Right atrium auricular region (tissue), 2 donors: ENCODE measurements at regions not wholly inside any gene's neighbourhood (a gene's known extent, or its start where the extent isn't known, plus 50 kb on each side); places are given as distances from the start of the nearest gene placed in this dataset.

ENCODE experiments used
- DNase-seq: peaks from one replicate; pipeline ENCODE4 v3.0.0-alpha.2; 2019; ENCODE audit warnings: low spot score
- H3K27ac ChIP-seq, 2 donors: fragments of 200-600 bp; sonication (generic); 1 replicate in 1 of 2; 2 replicates in 1 of 2; pipeline ENCODE4 v1.5.1; 2016 to 2019
- H3K27me3 ChIP-seq, 2 donors: fragments of 200-600 bp; sonication (generic); one replicate each; pipeline versions ENCODE4 v1.5.1 to v1.6.0; 2017 to 2019
- H3K36me3 ChIP-seq: fragments of 200-600 bp; sonication (generic); one replicate; pipeline ENCODE4 v1.5.1; 2016
- H3K4me1 ChIP-seq, 2 donors: fragments of 200-600 bp; sonication (generic); one replicate each; pipeline versions ENCODE4 v1.5.1 to v1.6.0; 2017 to 2019
- H3K4me3 ChIP-seq, 2 donors: fragments of 200-600 bp; sonication (generic); 1 replicate in 1 of 2; 2 replicates in 1 of 2; pipeline ENCODE4 v1.5.1; 2017 to 2019; ENCODE audit warnings: mild to moderate bottlenecking in 1 of 2, moderate library complexity in 1 of 2
- H3K9me3 ChIP-seq, 2 donors: fragments of 200-600 bp; sonication (generic); one replicate each; pipeline ENCODE4 v1.5.1; 2019
- CTCF ChIP-seq, 2 donors: fragments of 200-600 bp; sonication (generic); IDR thresholded peaks; one replicate each; pipeline ENCODE4 v1.5.1; 2019; ENCODE audit warnings: antibody characterized with exemption in 2 of 2

- no peak for DNase-seq
- no peak overlapping the region for H3K27ac ChIP-seq
- TF ChIP-seq CTCF (IDR thresholded peaks at IDR 0.05), result no peak
Observed at GRCh38 chrX:42941671-42942070, 163.7 kb upstream of the PPP1R2C start.

DNA sequence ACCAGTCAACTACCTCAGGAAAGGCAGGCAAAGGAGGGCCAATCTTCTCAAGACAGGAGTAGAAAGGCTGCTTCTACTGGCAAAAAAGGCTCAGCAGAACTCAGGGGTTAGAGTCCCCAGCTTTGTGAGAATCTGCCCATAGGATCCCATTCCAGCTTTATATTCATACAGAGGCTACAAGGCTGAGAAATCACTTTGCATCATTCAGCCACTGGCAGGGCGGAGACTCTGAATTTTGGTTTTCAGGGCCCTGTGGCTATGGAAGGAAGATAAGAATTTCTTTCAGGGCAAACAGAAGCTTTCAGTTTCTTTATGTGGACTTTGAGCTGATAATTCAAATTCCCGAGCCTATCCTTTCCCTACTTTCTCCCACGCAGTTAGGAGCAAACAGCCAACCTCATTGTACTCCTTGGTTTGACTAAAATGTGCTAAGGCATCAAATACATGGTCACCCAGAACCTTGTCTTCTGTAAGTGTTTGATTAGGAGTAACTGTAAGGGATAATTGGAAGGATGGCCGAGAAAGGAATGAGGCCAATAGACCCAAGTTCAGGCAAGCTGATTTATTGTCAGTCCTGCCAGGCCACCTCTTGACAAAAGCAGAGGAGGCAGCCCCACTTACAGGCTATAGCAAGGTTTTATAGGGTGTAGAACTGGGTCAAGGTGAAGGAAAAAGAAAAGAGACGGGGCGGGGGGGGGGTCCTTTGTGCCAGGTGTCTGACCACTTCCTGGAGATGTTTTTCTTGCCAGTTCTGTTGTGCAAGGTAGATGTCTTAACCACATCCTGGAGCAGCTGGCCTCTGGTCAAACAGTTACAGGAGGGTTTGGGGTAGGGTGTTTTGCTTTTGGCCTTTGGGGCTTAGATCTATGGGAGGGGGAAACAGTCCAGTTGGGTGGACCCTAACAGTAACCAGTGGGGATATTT lies 165.3 kb upstream of the PPP1R2C start:
- Histone ChIP-seq H3K36me3 (no peaks in the 10 kb centered on the region), H3K9me3 (peaks cover 0 to 8% of the 10 kb centered on the region in 2 donors), H3K27ac (no peak overlapping the region), H3K27me3 (no peaks in the 10 kb centered on the region), H3K4me1 (no peaks in the 10 kb centered on the region), H3K4me3 (no peak overlapping the region)
- TF ChIP-seq CTCF (IDR thresholded peaks at IDR 0.05), result no peak
- no peak for DNase-seq

More at GRCh38 chrX:42941671-42942070, 163.7 kb upstream of the PPP1R2C start:
- Histone ChIP-seq H3K4me1 (no peaks in the 10 kb centered on the region), H3K27me3 (no peaks in the 10 kb centered on the region), H3K9me3 (peaks cover 0 to 8% of the 10 kb centered on the region in 2 donors), H3K4me3 (no peak overlapping the region), H3K36me3 (no peaks in the 10 kb centered on the region)

DNA sequence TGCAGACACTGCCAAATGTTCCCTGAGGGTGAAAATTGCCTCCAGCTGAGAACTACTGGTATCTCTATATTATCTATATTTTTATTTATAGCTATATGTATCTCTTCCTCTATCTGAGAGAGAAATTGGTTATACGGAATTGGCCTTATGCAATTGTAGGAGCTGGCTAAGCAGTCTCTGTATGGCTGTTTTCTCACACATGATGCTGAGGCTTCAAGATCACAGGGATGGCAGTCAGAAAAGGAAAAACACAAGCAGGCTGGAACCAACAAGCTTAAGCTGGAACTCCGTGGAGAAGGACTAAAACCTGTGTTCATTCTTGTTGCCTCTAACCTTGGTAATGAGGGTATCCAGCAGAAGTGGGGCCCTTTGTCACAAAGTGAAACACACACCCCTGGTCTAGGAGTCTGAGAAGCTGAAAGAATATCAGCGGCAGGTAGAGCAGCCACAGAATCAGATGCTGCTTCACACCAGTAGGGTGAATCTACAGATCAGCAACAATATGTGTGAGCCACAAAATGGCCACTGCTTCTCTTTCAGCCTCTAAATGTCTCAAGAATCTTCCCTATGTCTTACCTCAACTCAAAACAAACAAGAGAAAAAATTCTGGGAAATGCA lies 166.5 kb upstream of the PPP1R2C start:
- no peak for TF ChIP-seq CTCF (IDR thresholded peaks at IDR 0.05)
- no peaks in the 10 kb centered on the region for H3K36me3 ChIP-seq
- H3K4me1 ChIP-seq, result no peaks in the 10 kb centered on the region
- no peak for DNase-seq
- peaks cover 0 to 6% of the 10 kb centered on the region in 2 donors for H3K9me3 ChIP-seq
- H3K4me3 ChIP-seq, result no peak overlapping the region
- H3K27me3 ChIP-seq, result no peaks in the 10 kb centered on the region
- H3K27ac ChIP-seq, result no peak overlapping the region

DNA sequence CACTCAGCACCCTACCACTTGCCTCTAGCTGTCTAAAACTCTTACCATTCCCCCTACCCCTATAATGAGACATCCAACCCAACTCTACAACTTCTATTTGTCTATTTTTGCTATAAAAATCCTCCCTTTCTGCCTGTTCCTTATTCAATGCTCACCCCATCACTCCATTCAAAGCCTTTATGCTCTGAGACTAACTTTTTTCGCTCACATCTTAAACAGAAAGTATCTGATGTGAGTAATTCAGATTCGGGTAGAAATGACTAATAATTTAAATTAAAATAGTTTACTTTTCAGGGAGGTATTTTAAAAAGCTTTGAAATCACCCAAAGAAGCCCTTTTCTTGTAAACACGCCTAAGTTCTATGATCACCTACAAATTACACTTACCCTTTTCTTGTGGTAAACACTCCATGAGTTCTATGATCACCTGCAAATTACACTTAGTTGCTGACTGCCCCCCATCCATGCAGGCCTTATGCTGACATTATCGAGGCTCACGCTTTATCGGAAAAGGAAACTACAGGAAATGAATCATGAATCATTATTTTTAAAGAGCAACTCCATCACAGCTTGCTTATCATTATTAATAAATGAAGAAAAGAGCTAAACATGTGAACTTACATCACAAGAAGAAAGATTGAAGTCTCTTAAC lies 168.7 kb upstream of the PPP1R2C start:
- DNase-seq, result no peak
- no peak overlapping the region for H3K27ac ChIP-seq
- TF ChIP-seq CTCF (IDR thresholded peaks at IDR 0.05), result no peak
- no peaks in the 10 kb centered on the region for H3K36me3 ChIP-seq
- no peaks in the 10 kb centered on the region for H3K27me3 ChIP-seq
- no peaks in the 10 kb centered on the region for H3K4me1 ChIP-seq
- no peaks in the 10 kb centered on the region for H3K9me3 ChIP-seq
- H3K4me3 ChIP-seq, result no peak overlapping the region

- no peak for DNase-seq
- H3K27ac ChIP-seq, result no peak overlapping the region
- no peak overlapping the region for H3K4me3 ChIP-seq
- no peaks in the 10 kb centered on the region for H3K4me1 ChIP-seq
- H3K36me3 ChIP-seq, result no peaks in the 10 kb centered on the region
- H3K27me3 ChIP-seq, result no peaks in the 10 kb centered on the region
- no peaks in the 10 kb centered on the region for H3K9me3 ChIP-seq
- TF ChIP-seq CTCF (IDR thresholded peaks at IDR 0.05), result no peak
Observed at GRCh38 chrX:42948723-42949657, 171.0 kb upstream of the PPP1R2C start.
